ENCODE measurements at regions not wholly inside any gene's neighbourhood (a gene's known extent, or its start where the extent isn't known, plus 50 kb on each side); places are given as distances from the start of the nearest gene placed in this dataset.

DNA sequence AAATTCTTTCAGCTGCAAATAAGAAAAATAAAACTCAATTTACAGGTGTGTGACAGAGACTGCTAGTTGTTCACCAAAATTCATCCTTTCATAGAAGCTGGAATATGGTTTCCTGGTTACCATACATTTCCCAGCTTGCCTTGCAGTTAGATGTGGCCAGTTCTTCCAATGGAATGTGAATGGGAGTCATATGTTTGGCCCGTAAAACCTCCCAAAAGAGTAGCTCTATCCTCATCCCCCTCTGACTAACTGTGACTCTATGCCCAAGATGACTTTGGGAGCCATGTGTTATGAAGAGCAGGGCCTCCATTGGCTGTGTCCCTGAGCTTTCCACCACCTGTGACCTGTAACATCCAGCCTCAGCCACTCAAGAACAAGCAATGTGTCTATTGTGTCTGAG, 90.6 kb upstream of the NGF start:
- Histone ChIP-seq H3K27me3 (ENCODE audit: low read depth, low read length) (no peaks in the 10 kb centered on the region), H3K36me3 (replicated peaks; ENCODE audit: low read depth, low read length) (no peaks in the 10 kb centered on the region), H3K27ac (ENCODE audit: low read length) (no peak overlapping the region), H3K9me3 (ENCODE audit: insufficient read depth, low read length) (no peaks in the 10 kb centered on the region), H3K4me1 (ENCODE audit: low read length) (no peaks in the 10 kb centered on the region), H3K9ac (ENCODE audit: low read length) (no peak overlapping the region), H3K4me2 (ENCODE audit: low read length) (no peak overlapping the region), H4K20me1 (ENCODE audit: insufficient read depth, low read length) (no peaks in the 10 kb centered on the region), H3K4me3 (ENCODE audit: low read length) (no peak overlapping the region), H2AFZ (ENCODE audit: low read depth, low read length) (no peak overlapping the region), H3K79me2 (ENCODE audit: low read length) (no peaks in the 10 kb centered on the region)
- TF ChIP-seq EZH2phosphoT487 (IDR thresholded peaks at IDR 0.05; ENCODE audit: low read depth) (no peak), CTCF (IDR thresholded peaks at IDR 0.05; ENCODE audit: low read depth, low read length) (no peak)

DNA sequence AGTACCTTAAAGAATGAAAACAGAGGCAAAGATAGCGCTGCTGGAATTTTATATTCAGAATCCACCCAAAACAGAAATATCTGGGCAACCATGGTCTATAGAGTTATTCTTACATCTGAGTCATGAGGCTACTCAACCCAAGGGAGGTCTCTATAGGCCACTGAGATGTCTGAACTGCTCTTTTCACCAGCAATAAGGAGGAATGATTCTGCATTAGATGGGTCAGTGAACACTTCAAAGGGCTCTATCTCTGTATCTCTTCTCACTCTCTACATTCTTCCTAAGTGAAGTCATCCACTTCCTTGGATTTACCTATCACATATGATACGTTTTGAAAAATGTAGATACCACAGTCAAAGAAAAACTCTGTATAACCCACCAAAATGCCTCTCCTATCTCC, 90.2 kb upstream of the NGF start:
- Histone ChIP-seq H3K27me3 (ENCODE audit: low read depth, low read length) (no peaks in the 10 kb centered on the region), H4K20me1 (ENCODE audit: insufficient read depth, low read length) (no peaks in the 10 kb centered on the region), H3K4me3 (ENCODE audit: low read length) (no peak overlapping the region), H3K9me3 (ENCODE audit: insufficient read depth, low read length) (no peaks in the 10 kb centered on the region), H3K79me2 (ENCODE audit: low read length) (no peaks in the 10 kb centered on the region), H2AFZ (ENCODE audit: low read depth, low read length) (no peak overlapping the region), H3K4me2 (ENCODE audit: low read length) (no peak overlapping the region), H3K27ac (ENCODE audit: low read length) (no peak overlapping the region), H3K36me3 (replicated peaks; ENCODE audit: low read depth, low read length) (no peaks in the 10 kb centered on the region), H3K9ac (ENCODE audit: low read length) (no peak overlapping the region), H3K4me1 (ENCODE audit: low read length) (no peaks in the 10 kb centered on the region)
- TF ChIP-seq CTCF (IDR thresholded peaks at IDR 0.05; ENCODE audit: low read depth, low read length) (no peak), EZH2phosphoT487 (IDR thresholded peaks at IDR 0.05; ENCODE audit: low read depth) (no peak)

DNA sequence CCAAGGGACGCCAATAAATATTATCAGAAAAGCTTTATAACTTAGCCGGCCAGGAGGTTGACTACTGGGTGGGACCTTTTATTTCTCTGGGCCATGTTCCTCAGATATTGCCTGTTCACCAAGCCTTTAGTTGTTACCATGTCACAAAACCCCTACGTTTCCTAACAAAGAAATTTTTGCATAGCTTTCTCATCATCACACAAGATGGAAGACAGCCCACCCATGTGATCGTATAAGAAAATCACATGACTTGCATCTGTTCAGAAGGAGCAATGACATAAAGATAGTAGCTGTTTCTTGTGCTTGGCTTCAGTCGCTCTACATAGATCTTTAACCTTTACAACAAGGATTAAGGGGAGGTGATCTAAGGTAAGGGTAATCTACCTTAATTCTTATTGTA, 88.9 kb upstream of the NGF start:
- TF ChIP-seq CTCF (IDR thresholded peaks at IDR 0.05; ENCODE audit: low read depth, low read length) (no peak), EZH2phosphoT487 (IDR thresholded peaks at IDR 0.05; ENCODE audit: low read depth) (no peak)
- Histone ChIP-seq H3K27me3 (ENCODE audit: low read depth, low read length) (no peaks in the 10 kb centered on the region), H2AFZ (ENCODE audit: low read depth, low read length) (no peak overlapping the region), H3K9me3 (ENCODE audit: insufficient read depth, low read length) (no peaks in the 10 kb centered on the region), H3K4me2 (ENCODE audit: low read length) (no peak overlapping the region), H3K36me3 (replicated peaks; ENCODE audit: low read depth, low read length) (no peaks in the 10 kb centered on the region), H3K9ac (ENCODE audit: low read length) (no peak overlapping the region), H3K27ac (ENCODE audit: low read length) (no peak overlapping the region), H4K20me1 (ENCODE audit: insufficient read depth, low read length) (no peaks in the 10 kb centered on the region), H3K4me3 (ENCODE audit: low read length) (no peak overlapping the region), H3K4me1 (ENCODE audit: low read length) (no peaks in the 10 kb centered on the region), H3K79me2 (ENCODE audit: low read length) (no peaks in the 10 kb centered on the region)

DNA sequence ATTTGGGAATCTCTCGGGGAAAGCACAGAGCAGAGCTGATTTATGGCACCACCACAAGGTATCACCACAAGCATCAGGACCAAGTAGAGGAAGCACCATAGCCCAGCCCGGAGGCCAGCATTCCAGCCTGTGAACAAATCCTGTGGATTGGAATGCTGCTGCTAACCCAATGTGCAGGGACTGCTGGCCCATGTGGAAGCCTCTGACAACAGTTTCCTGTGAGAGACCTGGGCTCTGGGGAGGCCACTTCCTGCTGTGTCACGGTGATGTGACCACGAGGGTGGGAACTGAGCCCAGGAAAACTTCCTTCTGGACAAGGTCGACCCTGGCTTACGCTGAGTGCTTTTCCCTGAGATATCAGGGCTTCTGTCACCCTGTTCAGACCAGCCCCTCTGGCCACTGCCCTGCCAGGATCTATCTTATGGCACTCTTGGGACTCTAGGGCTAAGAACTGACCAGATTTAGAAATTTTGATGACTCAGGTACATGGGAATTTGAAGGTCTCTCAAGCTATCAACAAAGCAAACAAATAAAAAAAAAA, 88.3 kb upstream of the NGF start:
- no peak overlapping the region for H3K4me3 ChIP-seq (ENCODE audit: low read length)
- H4K20me1 ChIP-seq (ENCODE audit: insufficient read depth, low read length), result no peaks in the 10 kb centered on the region
- H3K9me3 ChIP-seq (ENCODE audit: insufficient read depth, low read length), result no peaks in the 10 kb centered on the region
- no peaks in the 10 kb centered on the region for H3K79me2 ChIP-seq (ENCODE audit: low read length)
- TF ChIP-seq EZH2phosphoT487 (IDR thresholded peaks at IDR 0.05; ENCODE audit: low read depth), result no peak
- no peak overlapping the region for H3K9ac ChIP-seq (ENCODE audit: low read length)
- H3K4me2 ChIP-seq (ENCODE audit: low read length), result no peak overlapping the region
- no peaks in the 10 kb centered on the region for H3K4me1 ChIP-seq (ENCODE audit: low read length)
- H3K27me3 ChIP-seq (ENCODE audit: low read depth, low read length), result no peaks in the 10 kb centered on the region
- no peak overlapping the region for H3K27ac ChIP-seq (ENCODE audit: low read length)
- H2AFZ ChIP-seq (ENCODE audit: low read depth, low read length), result no peak overlapping the region
- no peaks in the 10 kb centered on the region for H3K36me3 ChIP-seq (replicated peaks; ENCODE audit: low read depth, low read length)

DNA sequence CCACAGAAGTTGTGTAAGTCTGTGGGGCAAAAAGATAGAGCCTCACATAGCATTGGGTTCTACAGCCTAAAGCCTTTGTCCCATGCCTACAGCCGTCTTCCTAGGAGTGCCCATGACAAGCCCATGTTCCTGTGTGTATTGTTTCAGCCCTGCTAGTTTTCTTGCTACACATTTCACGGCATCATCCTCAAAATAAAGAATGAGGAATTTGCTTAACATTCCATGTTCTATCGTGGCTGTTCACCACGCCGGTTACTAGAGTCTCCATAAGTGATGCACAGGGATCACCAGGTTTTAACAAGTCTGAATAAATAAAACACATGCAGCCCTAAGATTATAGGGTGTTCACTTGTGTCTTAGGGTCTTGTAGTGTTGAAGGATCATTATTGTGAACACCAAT, 87.4 kb upstream of the NGF start:
- no peaks in the 10 kb centered on the region for H4K20me1 ChIP-seq (ENCODE audit: insufficient read depth, low read length)
- no peak overlapping the region for H3K9ac ChIP-seq (ENCODE audit: low read length)
- no peak overlapping the region for H3K4me2 ChIP-seq (ENCODE audit: low read length)
- no peak overlapping the region for H2AFZ ChIP-seq (ENCODE audit: low read depth, low read length)
- H3K4me3 ChIP-seq (ENCODE audit: low read length), result no peak overlapping the region
- H3K36me3 ChIP-seq (replicated peaks; ENCODE audit: low read depth, low read length), result no peaks in the 10 kb centered on the region
- no peaks in the 10 kb centered on the region for H3K79me2 ChIP-seq (ENCODE audit: low read length)
- H3K27ac ChIP-seq (ENCODE audit: low read length), result no peak overlapping the region
- H3K27me3 ChIP-seq (ENCODE audit: low read depth, low read length), result no peaks in the 10 kb centered on the region
- TF ChIP-seq CTCF (IDR thresholded peaks at IDR 0.05; ENCODE audit: low read depth, low read length) (no peak), EZH2phosphoT487 (IDR thresholded peaks at IDR 0.05; ENCODE audit: low read depth) (no peak)
- no peaks in the 10 kb centered on the region for H3K4me1 ChIP-seq (ENCODE audit: low read length)
- H3K9me3 ChIP-seq (ENCODE audit: insufficient read depth, low read length), result no peaks in the 10 kb centered on the region
